CD4-positive, CD25-positive, alpha-beta regulatory T cell (primary cell): ENCODE measurements at regions not wholly inside any gene's neighbourhood (a gene's known extent, or its start where the extent isn't known, plus 50 kb on each side); places are given as distances from the start of the nearest gene placed in this dataset.

ENCODE experiments used
- ATAC-seq, 2 donors: fragments of 150-1000 bp; cut with Tn5 transposase; one replicate each; pipeline ENCODE4 v1.10.0; 2021; ENCODE audit warnings: low read depth in 2 of 2, moderate number of reproducible peaks in 2 of 2, moderate library complexity in 1 of 2
- DNase-seq, 3 donors: peaks; one replicate each; pipeline versions ENCODE4 v3.0.0 to v3.0.0-alpha.2; 2012 to 2022; ENCODE audit warnings: mixed read lengths in 1 of 3
- H3K27ac ChIP-seq: one replicate; pipeline ENCODE4 v1.7.0; 2013; ENCODE audit warnings: mild to moderate bottlenecking, low read length; ENCODE audit not compliant: insufficient read depth, poor library complexity, severe bottlenecking
- H3K27me3 ChIP-seq: one replicate; pipeline ENCODE4 v1.7.0; 2013; ENCODE audit warnings: low read length; ENCODE audit not compliant: control insufficient read depth, insufficient read depth
- H3K36me3 ChIP-seq: one replicate; pipeline ENCODE4 v1.7.0; 2013; ENCODE audit warnings: mild to moderate bottlenecking, low read length, moderate library complexity; ENCODE audit not compliant: control insufficient read depth, insufficient read depth
- H3K4me1 ChIP-seq: 2 replicates; pipeline ENCODE4 v1.7.0; 2013; ENCODE audit warnings: mild to moderate bottlenecking, low read length; ENCODE audit not compliant: insufficient read depth, control insufficient read depth, poor library complexity, severe bottlenecking
- H3K4me3 ChIP-seq: one replicate; pipeline ENCODE4 v1.7.0; 2013; ENCODE audit warnings: low read depth, mild to moderate bottlenecking, low read length, moderate library complexity
- H3K9me3 ChIP-seq, 2 experiments: 1 replicate in 1 of 2; 2 replicates in 1 of 2; pipeline ENCODE4 v1.7.0; 2013; ENCODE audit warnings: low read length in 2 of 2, mild to moderate bottlenecking in 1 of 2, moderate library complexity in 1 of 2; ENCODE audit not compliant: control insufficient read depth in 2 of 2
- H3K27ac Mint-ChIP-seq, 3 donors: one replicate each; pipeline ENCODE4 v1.8.0; 2020 to 2022; ENCODE audit warnings: mild to moderate bottlenecking in 3 of 3, mixed read lengths in 3 of 3, moderate library complexity in 2 of 3
- H3K27me3 Mint-ChIP-seq: one replicate; pipeline ENCODE4 v1.8.0; 2022; ENCODE audit warnings: mild to moderate bottlenecking, mixed read lengths
- H3K36me3 Mint-ChIP-seq: one replicate; pipeline ENCODE4 v1.8.0; 2020; ENCODE audit warnings: mixed read lengths
- H3K4me1 Mint-ChIP-seq, 4 donors: one replicate each; pipeline ENCODE4 v1.8.0; 2020 to 2022; ENCODE audit warnings: mixed read lengths in 4 of 4, mild to moderate bottlenecking in 1 of 4
- H3K4me3 Mint-ChIP-seq, 4 donors: one replicate each; pipeline ENCODE4 v1.8.0; 2020 to 2022; ENCODE audit warnings: mild to moderate bottlenecking in 4 of 4, mixed read lengths in 4 of 4, moderate library complexity in 3 of 4
- H3K9me3 Mint-ChIP-seq, 7 donors: one replicate each; pipeline ENCODE4 v1.8.0; 2020 to 2022; ENCODE audit warnings: mixed read lengths in 7 of 7, mild to moderate bottlenecking in 3 of 7, moderate library complexity in 2 of 7

DNA sequence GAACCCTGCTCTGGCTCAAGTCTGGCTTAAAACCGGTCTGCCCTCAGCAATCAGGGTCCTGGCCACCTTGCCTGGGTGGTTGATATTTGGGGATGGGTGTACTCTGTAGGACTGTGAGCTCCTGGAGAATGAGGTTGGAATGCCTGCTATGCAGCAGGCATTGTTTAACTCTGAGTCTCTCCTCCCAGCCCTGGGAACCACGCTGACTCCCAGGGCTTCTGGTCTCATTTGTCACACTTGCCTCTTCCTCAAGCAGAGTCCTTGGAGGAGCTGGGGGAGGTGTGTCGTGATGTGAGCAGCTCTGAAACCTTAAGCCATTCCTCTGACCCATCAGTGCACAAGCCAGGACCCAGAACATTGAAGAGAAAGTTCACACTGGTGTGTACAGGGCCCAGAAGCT is 340.1 kb downstream of the MN1 start:
- Mint-ChIP-seq H3K4me1 (peaks cover 0 to 4% (median 0%) of the 10 kb centered on the region in 4 donors), H3K4me3 (no peak overlapping the region), H3K27ac (no peak overlapping the region), H3K27me3 (peaks cover 5% of the 10 kb centered on the region), H3K9me3 (peaks cover 0 to 9% (median 0%) of the 10 kb centered on the region in 7 donors), H3K36me3 (no peaks in the 10 kb centered on the region)
- Histone ChIP-seq H3K4me1 (no peaks in the 10 kb centered on the region), H3K4me3 (no peak overlapping the region), H3K27me3 (no peaks in the 10 kb centered on the region), H3K27ac (no peak overlapping the region), H3K9me3 (no peaks in the 10 kb centered on the region), H3K36me3 (no peaks in the 10 kb centered on the region)
- ATAC-seq (no peak), DNase-seq (no peak)

DNA sequence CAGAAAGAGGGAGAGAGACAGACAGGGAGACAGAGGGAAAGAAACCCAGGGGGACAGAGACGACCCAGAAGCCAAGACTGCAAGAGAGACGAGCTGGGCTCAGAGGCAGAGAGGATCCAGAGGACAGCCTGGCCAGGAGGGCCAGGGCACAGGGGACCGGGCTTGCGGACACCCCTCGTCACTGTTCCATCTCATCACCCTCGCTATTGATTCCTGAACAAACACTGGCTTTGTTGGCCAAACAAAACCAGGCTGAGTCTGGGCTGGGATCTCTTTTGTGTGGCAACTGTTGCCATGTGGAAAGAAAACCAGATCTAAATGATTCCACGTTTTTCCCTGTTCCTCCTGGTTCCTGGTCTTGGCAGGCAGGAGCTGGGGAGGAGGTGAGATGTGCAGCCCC is 339.4 kb downstream of the MN1 start:
- Histone ChIP-seq H3K27ac (no peak overlapping the region), H3K27me3 (no peaks in the 10 kb centered on the region), H3K4me3 (no peak overlapping the region), H3K9me3 (no peaks in the 10 kb centered on the region), H3K36me3 (no peaks in the 10 kb centered on the region), H3K4me1 (no peaks in the 10 kb centered on the region)
- Mint-ChIP-seq H3K27ac (no peak overlapping the region), H3K27me3 (peaks cover under 1% of the 10 kb centered on the region), H3K36me3 (no peaks in the 10 kb centered on the region), H3K4me3 (no peak overlapping the region), H3K4me1 (peaks cover 0 to 4% (median 0%) of the 10 kb centered on the region in 4 donors), H3K9me3 (peaks cover 0 to 9% (median 0%) of the 10 kb centered on the region in 7 donors)
- ATAC-seq (no peak), DNase-seq (no peak)

DNA sequence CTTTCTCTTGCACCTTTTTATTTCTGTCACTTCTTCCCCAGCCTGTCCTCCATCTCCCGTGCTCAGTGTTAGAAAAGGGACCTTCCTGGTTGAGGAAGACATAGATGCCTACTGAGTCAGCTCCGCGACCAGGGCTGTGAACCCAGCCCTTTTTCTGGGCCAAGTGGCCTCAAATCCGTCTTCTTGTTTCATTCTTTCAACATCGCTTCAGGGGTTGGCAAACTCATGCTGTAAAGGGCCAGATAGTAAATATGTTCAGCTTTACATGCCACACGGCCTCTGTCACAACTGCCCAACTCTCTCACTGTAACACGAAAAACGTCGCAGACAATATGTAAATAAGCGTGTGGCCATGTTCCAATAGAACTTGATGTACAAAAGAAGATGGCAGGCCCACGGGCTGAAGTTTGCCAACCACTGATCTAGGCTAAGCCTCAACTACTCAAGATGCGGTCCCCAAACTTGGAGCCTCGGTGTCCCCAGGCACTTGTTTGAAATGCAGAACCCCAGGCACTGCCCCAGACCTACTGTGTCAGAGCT is 338.4 kb downstream of the MN1 start:
- no peak overlapping the region for H3K4me3 ChIP-seq
- no peaks in the 10 kb centered on the region for H3K27me3 Mint-ChIP-seq
- peaks cover 0 to 9% (median 0%) of the 10 kb centered on the region in 7 donors for H3K9me3 Mint-ChIP-seq
- ATAC-seq (no peak), DNase-seq (no peak)
- no peaks in the 10 kb centered on the region for H3K4me1 ChIP-seq
- H3K4me3 Mint-ChIP-seq: no peak overlapping the region
- no peaks in the 10 kb centered on the region for H3K27me3 ChIP-seq
- H3K36me3 Mint-ChIP-seq: no peaks in the 10 kb centered on the region
- no peak overlapping the region for H3K27ac Mint-ChIP-seq
- H3K4me1 Mint-ChIP-seq: peaks cover 0 to 4% (median 0%) of the 10 kb centered on the region in 4 donors
- H3K9me3 ChIP-seq: no peaks in the 10 kb centered on the region
- no peaks in the 10 kb centered on the region for H3K36me3 ChIP-seq
- H3K27ac ChIP-seq: no peak overlapping the region

DNA sequence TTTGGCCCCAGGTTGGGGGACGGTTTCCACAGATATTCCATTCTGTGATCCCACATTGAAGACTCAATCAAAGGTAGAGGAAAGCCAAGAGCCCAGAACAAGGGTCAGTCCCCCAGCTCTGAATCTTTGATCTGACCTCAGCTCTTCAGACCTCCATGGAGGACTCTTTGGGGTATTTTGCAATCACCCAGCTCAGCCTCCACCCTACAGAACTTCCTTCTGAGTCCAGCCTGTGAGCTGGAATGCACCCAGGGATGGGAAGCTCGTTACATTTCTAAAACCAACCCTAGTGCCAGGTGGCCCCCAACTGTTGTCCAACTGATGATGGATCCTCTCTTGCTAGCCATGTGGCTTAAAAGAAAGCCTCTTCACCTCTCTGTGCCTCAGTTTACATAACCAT is 335.3 kb downstream of the MN1 start:
- Mint-ChIP-seq H3K9me3 (peaks cover 0 to 8% (median 0%) of the 10 kb centered on the region in 7 donors), H3K27ac (no peak overlapping the region), H3K4me1 (peaks cover 0 to 4% (median 0%) of the 10 kb centered on the region in 4 donors), H3K4me3 (no peak overlapping the region), H3K27me3 (no peaks in the 10 kb centered on the region), H3K36me3 (no peaks in the 10 kb centered on the region)
- Histone ChIP-seq H3K27ac (no peak overlapping the region), H3K4me1 (no peaks in the 10 kb centered on the region), H3K36me3 (no peaks in the 10 kb centered on the region), H3K27me3 (no peaks in the 10 kb centered on the region), H3K9me3 (no peaks in the 10 kb centered on the region), H3K4me3 (no peak overlapping the region)
- no peak for ATAC-seq
- DNase-seq: no peak

DNA sequence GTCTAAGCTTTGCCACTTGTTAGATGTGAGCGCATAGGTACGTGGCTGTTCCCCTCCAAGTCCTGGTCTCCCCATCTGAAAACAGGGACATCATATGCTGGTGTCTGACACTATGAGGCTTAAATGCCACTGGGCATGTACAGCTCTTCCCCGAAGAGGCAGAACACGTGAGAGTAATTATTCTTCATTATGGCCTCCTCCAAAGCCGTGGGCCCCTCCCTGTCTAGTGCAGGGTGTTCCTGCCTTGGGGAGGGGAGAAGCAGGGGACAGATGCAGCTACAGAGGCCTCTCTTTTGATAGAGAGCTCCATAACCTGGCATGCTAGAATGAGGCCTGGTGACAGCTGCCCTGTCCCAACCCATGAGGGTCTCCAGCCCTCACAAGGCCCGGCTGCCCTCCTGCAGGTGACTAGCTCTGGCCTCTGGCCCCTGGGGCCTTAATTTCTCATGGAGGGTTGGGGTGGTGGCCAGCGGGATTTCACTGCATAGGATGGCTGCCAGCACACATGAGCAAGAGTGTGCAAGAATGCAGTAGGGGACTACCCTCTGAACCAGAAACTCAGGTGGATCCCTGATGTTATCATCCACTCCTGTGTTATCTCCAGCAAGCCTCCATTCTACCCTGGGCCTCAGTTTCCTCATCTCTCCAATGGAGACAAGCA is 334.6 kb downstream of the MN1 start:
- Mint-ChIP-seq H3K9me3 (peaks cover 0 to 5% (median 0%) of the 10 kb centered on the region in 7 donors), H3K4me3 (no peak overlapping the region), H3K27ac (no peak overlapping the region), H3K27me3 (no peaks in the 10 kb centered on the region), H3K4me1 (peaks cover 0 to 2% (median 0%) of the 10 kb centered on the region in 4 donors), H3K36me3 (no peaks in the 10 kb centered on the region)
- Histone ChIP-seq H3K9me3 (no peaks in the 10 kb centered on the region), H3K27ac (no peak overlapping the region), H3K36me3 (no peaks in the 10 kb centered on the region), H3K4me1 (no peaks in the 10 kb centered on the region), H3K4me3 (no peak overlapping the region), H3K27me3 (no peaks in the 10 kb centered on the region)
- no peak for DNase-seq
- ATAC-seq: no peak

DNA sequence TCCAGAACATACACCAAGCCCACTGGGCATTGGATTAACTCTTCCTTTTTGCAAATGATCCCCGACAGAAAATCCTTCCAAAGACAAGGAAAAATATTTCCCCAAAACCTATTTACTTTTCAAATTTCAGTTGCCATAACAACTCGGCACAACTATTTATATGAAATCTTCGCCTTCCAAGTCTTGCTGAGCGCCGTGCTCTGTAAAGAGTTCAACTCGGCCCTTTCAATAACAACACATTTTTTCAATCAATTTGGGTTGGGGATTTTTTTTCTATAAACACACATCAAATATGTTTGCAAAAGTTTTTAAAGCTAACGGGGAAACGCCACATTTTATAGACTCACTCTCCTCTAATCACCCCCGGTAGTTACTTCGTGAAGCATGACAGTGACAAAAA is 333.8 kb downstream of the MN1 start:
- Mint-ChIP-seq H3K4me1 (no peaks in the 10 kb centered on the region), H3K27ac (no peak overlapping the region), H3K4me3 (no peak overlapping the region), H3K36me3 (no peaks in the 10 kb centered on the region), H3K27me3 (no peaks in the 10 kb centered on the region), H3K9me3 (peaks cover 0 to 3% (median 0%) of the 10 kb centered on the region in 7 donors)
- H3K36me3 ChIP-seq: no peaks in the 10 kb centered on the region
- H3K4me3 ChIP-seq: no peak overlapping the region
- no peaks in the 10 kb centered on the region for H3K4me1 ChIP-seq
- no peak overlapping the region for H3K27ac ChIP-seq
- H3K9me3 ChIP-seq: no peaks in the 10 kb centered on the region
- no peaks in the 10 kb centered on the region for H3K27me3 ChIP-seq
- ATAC-seq (no peak), DNase-seq (no peak)

DNA sequence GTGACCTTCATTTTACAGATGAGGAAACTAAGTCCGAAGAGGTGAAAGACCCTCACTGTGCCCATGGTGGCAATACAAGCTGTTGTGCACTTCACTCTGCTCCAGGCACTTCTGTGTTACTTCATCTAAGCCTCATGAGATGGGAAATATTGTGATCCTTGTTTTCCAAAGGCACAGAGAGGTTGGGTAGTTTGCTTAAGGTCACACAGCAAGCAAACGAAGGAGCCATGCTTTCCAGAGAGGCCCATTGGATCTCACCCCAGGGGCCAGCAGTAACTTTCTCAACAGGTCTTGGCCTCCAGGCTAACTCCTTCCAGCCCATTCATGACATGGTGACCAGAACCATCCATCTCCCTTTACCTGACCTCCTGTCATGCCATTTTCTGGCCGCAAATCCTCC is 332.8 kb downstream of the MN1 start:
- H3K27ac ChIP-seq: no peak overlapping the region
- Mint-ChIP-seq H3K4me1 (no peaks in the 10 kb centered on the region), H3K27ac (no peak overlapping the region), H3K27me3 (no peaks in the 10 kb centered on the region), H3K4me3 (no peak overlapping the region), H3K36me3 (no peaks in the 10 kb centered on the region), H3K9me3 (peaks cover 0 to 3% (median 0%) of the 10 kb centered on the region in 7 donors)
- no peak overlapping the region for H3K4me3 ChIP-seq
- H3K9me3 ChIP-seq: no peaks in the 10 kb centered on the region
- DNase-seq (no peak), ATAC-seq (no peak)
- H3K36me3 ChIP-seq: no peaks in the 10 kb centered on the region
- no peaks in the 10 kb centered on the region for H3K27me3 ChIP-seq
- no peaks in the 10 kb centered on the region for H3K4me1 ChIP-seq

DNA sequence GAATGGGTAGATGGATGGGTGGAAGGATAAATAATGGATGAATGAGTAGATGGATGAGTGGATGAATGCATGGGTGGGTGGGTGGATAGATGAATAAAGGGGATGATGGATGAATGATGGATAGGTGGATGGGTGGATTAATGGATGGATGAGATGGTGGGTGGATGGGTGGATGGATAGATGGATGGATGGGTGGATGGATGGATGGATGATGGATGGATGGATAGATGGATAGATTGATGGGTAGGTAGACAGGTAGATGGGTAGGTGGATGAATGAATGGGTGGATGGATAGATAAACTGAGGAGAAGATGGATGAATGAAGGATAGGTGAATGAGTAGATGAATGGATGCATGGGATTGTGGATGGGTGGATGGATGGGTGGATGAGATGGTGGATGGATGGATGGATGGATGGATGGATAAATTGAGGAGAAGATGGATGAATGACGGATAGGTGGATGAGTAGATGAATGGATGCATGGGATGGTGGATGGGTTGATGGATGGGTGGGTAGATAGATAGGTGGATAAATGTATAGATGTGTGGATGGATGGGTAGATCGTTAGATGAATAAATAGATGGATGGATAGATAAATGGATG is 331.3 kb downstream of the MN1 start:
- Mint-ChIP-seq H3K36me3 (no peaks in the 10 kb centered on the region), H3K27ac (no peak overlapping the region), H3K27me3 (no peaks in the 10 kb centered on the region), H3K9me3 (peaks cover 0 to 2% (median 0%) of the 10 kb centered on the region in 7 donors), H3K4me1 (no peaks in the 10 kb centered on the region), H3K4me3 (no peak overlapping the region)
- Histone ChIP-seq H3K4me3 (no peak overlapping the region), H3K36me3 (no peaks in the 10 kb centered on the region), H3K27ac (no peak overlapping the region), H3K9me3 (no peaks in the 10 kb centered on the region), H3K27me3 (no peaks in the 10 kb centered on the region), H3K4me1 (no peaks in the 10 kb centered on the region)
- ATAC-seq (no peak), DNase-seq (no peak)
